SK-N-MC (cell line): ENCODE measurements at regions not wholly inside any gene's neighbourhood (a gene's known extent, or its start where the extent isn't known, plus 50 kb on each side); places are given as distances from the start of the nearest gene placed in this dataset.

ENCODE experiments used
- EZH2 ChIP-seq: fragments of 200-600 bp; sonication (generic); IDR thresholded peaks from one replicate; pipeline ENCODE4 v1.6.1; 2017; ENCODE audit warnings: antibody characterized with exemption
- FOXP2 ChIP-seq: optimal IDR thresholded peaks from 2 replicates; pipeline ENCODE3; 2011; ENCODE audit warnings: mild to moderate bottlenecking, moderate library complexity; ENCODE audit not compliant: insufficient read depth; ENCODE audit errors: extremely low read length, control extremely low read depth
- POLR2AphosphoS5 ChIP-seq: IDR thresholded peaks from 2 replicates; pipeline ENCODE4 v1.6.1; 2012; ENCODE audit warnings: mild to moderate bottlenecking, low read depth, low read length, borderline replicate concordance

DNA sequence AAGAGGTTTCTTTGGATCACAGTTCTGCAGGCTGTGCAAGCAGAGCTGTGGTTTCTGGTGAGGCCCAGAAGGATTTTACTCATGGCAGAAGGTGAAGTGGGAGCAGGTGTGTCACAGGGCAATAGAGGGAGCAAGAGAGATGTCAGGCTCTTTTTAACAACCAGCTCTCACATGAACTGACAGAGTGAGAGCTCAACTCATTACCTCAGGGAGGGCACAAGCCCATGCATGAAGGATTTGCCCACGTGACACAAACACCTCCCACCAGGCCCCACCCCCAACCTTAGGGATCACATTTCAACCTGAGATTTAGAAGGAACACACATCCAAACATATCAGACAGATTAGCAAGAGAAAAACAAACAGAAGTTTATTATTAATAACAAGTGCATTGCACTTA lies 470.4 kb downstream of the GALC start:
- TF ChIP-seq POLR2AphosphoS5 (no peak), EZH2 (no peak), FOXP2 (no peak)
